K562 (cell line): ENCODE measurements at regions not wholly inside any gene's neighbourhood (a gene's known extent, or its start where the extent isn't known, plus 50 kb on each side); places are given as distances from the start of the nearest gene placed in this dataset.

Source experiments
- ATAC-seq: fragments of 200-7000 bp; cut with Tn5 transposase; 3 replicates; pipeline ENCODE4 v1.9.1; 2020; ENCODE audit warnings: moderate library complexity
- BruUV-seq: library from RNA; stranded (reverse); fragments of 400-500 nt; replicated peaks from 2 replicates; lab custom pipeline; 2021; lab: Mats Ljungman, UMichigan
- CTCF ChIA-PET: fragments of 300-600 bp; formaldehyde crosslinking; extraction: SDS; loops from one replicate; lab custom pipeline; 2021; ENCODE audit warnings: low intra/inter-chr PET ratio; lab: Yijun Ruan, JAX
- POLR2A ChIA-PET: fragments of 300-600, 350-650 bp; sonication (Branson Sonifier 250); formaldehyde crosslinking; extraction: SDS; loops from one replicate; lab custom pipeline; 2021; ENCODE audit warnings: antibody characterized with exemption, inconsistent platforms; lab: Yijun Ruan, JAX
- DNase-seq, 4 experiments: peaks; one replicate each; pipeline versions ENCODE4 v3.0.0 to v3.0.0-alpha.2; 2011 to 2018; ENCODE audit warnings: low spot score in 3 of 4, mixed read lengths in 3 of 4; ENCODE audit errors: extremely low read depth in 1 of 4
- FAIRE-seq: peaks from 2 replicates; lab custom pipeline; 2011; peaks lifted over from hg19 to GRCh38; lab: Jason Lieb, UNC
- H2AFZ ChIP-seq: 2 replicates; pipeline ENCODE4 v1.6.0; 2011; ENCODE audit warnings: low read depth, low read length, control low read depth, inconsistent platforms
- H3K27ac ChIP-seq: fragments of 200-600 bp; 3 replicates; pipeline ENCODE4 v1.8.0; 2011; ENCODE audit warnings: low read depth, mild to moderate bottlenecking, control low read depth, inconsistent platforms, low read length, moderate library complexity, mixed read lengths; ENCODE audit errors: extremely low read depth
- H3K27me3 ChIP-seq, 2 experiments: fragments of 300-600 bp in 1 of 2; 2 replicates in 1 of 2; 3 replicates in 1 of 2; pipeline versions ENCODE4 v1.6.0 to v1.8.0; 2011; ENCODE audit warnings: inconsistent platforms in 2 of 2, low read length in 2 of 2, mild to moderate bottlenecking in 1 of 2, mixed read lengths in 1 of 2, moderate library complexity in 1 of 2; ENCODE audit not compliant: control insufficient read depth in 2 of 2, insufficient read depth in 2 of 2
- H3K36me3 ChIP-seq: fragments of 300-600 bp; 3 replicates; pipeline ENCODE4 v1.8.0; 2011; ENCODE audit warnings: mild to moderate bottlenecking, low read length, inconsistent platforms; ENCODE audit not compliant: control insufficient read depth, insufficient read depth
- H3K4me1 ChIP-seq, 2 experiments: fragments of 200-600 bp in 1 of 2; replicated peaks in 1 of 2; 2 replicates in 1 of 2; 3 replicates in 1 of 2; pipeline versions ENCODE4 v1.5.1 to v1.8.0; 2011; ENCODE audit warnings: inconsistent platforms in 2 of 2, low read length in 2 of 2, mild to moderate bottlenecking in 1 of 2, mixed read lengths in 1 of 2, moderate library complexity in 1 of 2; ENCODE audit not compliant: control insufficient read depth in 2 of 2, insufficient read depth in 2 of 2
- H3K4me2 ChIP-seq: 2 replicates; pipeline ENCODE4 v1.6.1; 2011; ENCODE audit warnings: low read length, control low read depth, inconsistent platforms, mixed read lengths; ENCODE audit not compliant: insufficient read depth
- H3K4me3 ChIP-seq: fragments of 200-600 bp; sonication (generic), shearing (Covaris generic); 2 replicates; pipeline ENCODE4 v1.5.1; 2016; ENCODE audit warnings: control low read depth, inconsistent platforms
- H3K79me2 ChIP-seq: fragments of 200-600 bp; 3 replicates; pipeline ENCODE4 v1.8.0; 2011; ENCODE audit warnings: low read length, inconsistent platforms; ENCODE audit not compliant: control insufficient read depth, insufficient read depth
- H3K9ac ChIP-seq, 2 experiments: 2 replicates each; pipeline versions ENCODE4 v1.6.0 to v1.6.1; 2011; ENCODE audit warnings: low read depth in 2 of 2, low read length in 2 of 2, control low read depth in 1 of 2, inconsistent platforms in 1 of 2, mild to moderate bottlenecking in 1 of 2, mixed read lengths in 1 of 2; ENCODE audit not compliant: insufficient read depth in 1 of 2
- H3K9me1 ChIP-seq: one replicate; pipeline ENCODE4 v1.6.0; 2011; ENCODE audit warnings: inconsistent platforms, mild to moderate bottlenecking, low read length, moderate library complexity; ENCODE audit not compliant: control insufficient read depth, insufficient read depth
- H3K9me3 ChIP-seq: replicated peaks from 2 replicates; pipeline ENCODE4 v1.5.1; 2011; ENCODE audit warnings: low read depth, low read length, inconsistent platforms; ENCODE audit not compliant: control insufficient read depth, insufficient read depth
- H4K20me1 ChIP-seq: replicated peaks from 2 replicates; pipeline ENCODE4 v1.6.1; 2011; ENCODE audit warnings: low read length, inconsistent platforms, mixed read lengths; ENCODE audit not compliant: control insufficient read depth, insufficient read depth
- CBX2 ChIP-seq: fragments of 200-600 bp; sonication (generic); IDR thresholded peaks from one replicate; pipeline ENCODE4 v1.6.1; 2012; ENCODE audit warnings: mild to moderate bottlenecking, low read length, inconsistent platforms; ENCODE audit not compliant: insufficient read depth, poor library complexity, severe bottlenecking
- CEBPZ ChIP-seq: fragments of 150-350 bp; IDR thresholded peaks from 2 replicates; pipeline ENCODE4 v1.6.1; 2014; ENCODE audit warnings: low read depth, mild to moderate bottlenecking, low read length, borderline replicate concordance
- CREB1 ChIP-seq, 2 experiments: sonication (generic) in 1 of 2; formaldehyde crosslinking in 1 of 2; IDR thresholded peaks; 2 replicates each; pipeline versions ENCODE4 v1.6.1 to v1.8.0; 2012 to 2022; ENCODE audit warnings: inconsistent platforms in 1 of 2, mild to moderate bottlenecking in 1 of 2, missing genetic modification reagents in 1 of 2, moderate library complexity in 1 of 2
- L3MBTL2 ChIP-seq: fragments of 450-650 bp; IDR thresholded peaks from 2 replicates; pipeline ENCODE4 v1.6.1; 2016; ENCODE audit warnings: mild to moderate bottlenecking, moderate library complexity
- MLLT1 ChIP-seq, 2 experiments: fragments of 450-650 bp; IDR thresholded peaks; 2 replicates each; pipeline ENCODE4 v1.6.1; 2016
- NELFE ChIP-seq: IDR thresholded peaks from 2 replicates; pipeline ENCODE4 v1.6.1; 2011; ENCODE audit warnings: mild to moderate bottlenecking; ENCODE audit not compliant: insufficient read depth, insufficient read length
- PTBP1 ChIP-seq: fragments of 200-400 bp; formaldehyde crosslinking; IDR thresholded peaks from 2 replicates; pipeline ENCODE4 v1.6.1; 2017; ENCODE audit warnings: low read depth, low read length
- TGIF2 ChIP-seq: sonication (generic); formaldehyde crosslinking; IDR thresholded peaks from 2 replicates; pipeline ENCODE4 v1.8.1; 2022; ENCODE audit warnings: mild to moderate bottlenecking, missing genetic modification reagents, moderate library complexity
- ZFP36 ChIP-seq: fragments of 150-350 bp; IDR thresholded peaks from 2 replicates; pipeline ENCODE4 v1.6.1; 2018; ENCODE audit warnings: low read length, low read depth; ENCODE audit not compliant: partially characterized antibody
- ZNF584 ChIP-seq: fragments of 200-800 bp; sonication (Bioruptor generic); IDR thresholded peaks from 2 replicates; pipeline ENCODE4 v1.6.1; 2016; ENCODE audit warnings: low read depth, mild to moderate bottlenecking, missing genetic modification characterization, missing compliant biosample characterization
- ZNF655 ChIP-seq: fragments of 250-450 bp; sonication (Bioruptor Pico); IDR thresholded peaks from 2 replicates; pipeline ENCODE4 v1.5.0; 2021
- WGBS: fragments of 100-300 bp; shearing (Covaris generic); methylation state at CpG from one replicate; pipeline ENCODE4 v1.1.6; 2016; ENCODE audit warnings: low coverage, mixed read lengths; ENCODE audit not compliant: insufficient coverage; ENCODE audit errors: missing lambda C conversion rate; 5-methylcytosine and 5-hydroxymethylcytosine counted together
- in situ Hi-C: fragments of 300-500 bp; cut with MboI; formaldehyde crosslinking; loops from 4 replicates; pipeline ENCODE4 v1.15.0; 2018; ENCODE audit warnings: inconsistent platforms, mixed read lengths
- intact Hi-C: fragments of 100-400 bp; cut with micrococcal nuclease; formaldehyde crosslinking; loops from 2 replicates; pipeline ENCODE4 v1.14.2; 2022

GRCh38 chr4:71860643-71861042 is 76.8 kb upstream of the GC start:
- peaks cover 0 to 23% of the 10 kb centered on the region in 2 experiments; a peak in 2 of 5 replicates for H3K4me1 ChIP-seq
- intact Hi-C loops: no loop called here
- H3K9ac ChIP-seq: no peak overlapping the region
- no peaks in the 10 kb centered on the region for H4K20me1 ChIP-seq
- H3K27ac ChIP-seq: no peak overlapping the region
- BruUV-seq: no TSS peak
- ChIA-PET POLR2A (no interaction called here), CTCF (no interaction called here)
- WGBS: 33% methylated on average over 1 of the region's 1 CpG
- no peaks in the 10 kb centered on the region for H3K9me1 ChIP-seq
- no peak overlapping the region for H3K4me3 ChIP-seq
- H2AFZ ChIP-seq: no peak overlapping the region
- H3K79me2 ChIP-seq: no peaks in the 10 kb centered on the region
- H3K9me3 ChIP-seq: peaks cover 21% of the 10 kb centered on the region
- ATAC-seq: no peak
- no peak for FAIRE-seq
- DNase-seq: peak in 1 of 4 experiments; percentile 39
- no peak overlapping the region for H3K4me2 ChIP-seq
- H3K27me3 ChIP-seq: no peaks in the 10 kb centered on the region
- no peaks in the 10 kb centered on the region; the same call in 2 of the 3 replicates for H3K36me3 ChIP-seq
- TF ChIP-seq NELFE (no peak), CREB1 (IDR thresholded peaks at IDR 0.05) (no peak), CREB1 (CRISPR knock-in tag; IDR thresholded peaks at IDR 0.05) (no peak), L3MBTL2 (no peak), MLLT1 (IDR thresholded peaks at IDR 0.05) (no peak), ZFP36 (peak; percentile 79), TGIF2 (CRISPR knock-in tag) (no peak), PTBP1 (no peak), CEBPZ (peak; percentile 40; the same call in 1 of the 2 replicates), ZNF584 (CRISPR knock-in tag) (no peak), ZNF655 (CRISPR knock-in tag) (no peak), CBX2 (no peak)
- TF ChIP-seq, all 486 proteins: peak for 2
- in situ Hi-C loops: no loop called here
